ENCODE measurements at regions not wholly inside any gene's neighbourhood (a gene's known extent, or its start where the extent isn't known, plus 50 kb on each side); places are given as distances from the start of the nearest gene placed in this dataset.
A peak's percentile ranks its signal among the peaks of the same experiment; 100 is the strongest.

DNA sequence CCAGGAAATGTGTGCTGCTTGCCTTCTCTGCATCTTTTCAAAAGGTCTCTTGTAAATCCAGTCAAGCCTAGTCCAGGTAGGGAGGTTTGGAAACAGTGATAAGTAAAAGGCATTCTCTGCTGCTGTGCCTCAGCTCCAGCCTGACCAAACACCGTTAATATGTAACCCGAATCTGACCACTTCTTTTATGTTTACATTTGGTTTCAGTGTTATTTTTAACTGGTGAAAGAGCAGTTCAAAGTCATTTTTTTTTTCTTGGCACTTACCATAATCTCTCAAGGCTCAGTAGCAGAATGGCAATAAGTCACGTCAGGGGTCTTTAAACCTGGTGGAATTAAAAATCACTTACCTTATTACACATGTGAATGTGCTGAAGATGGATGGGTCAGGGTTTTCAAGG, 216.8 kb downstream of the PTEN start (continued):
- TF ChIP-seq GFI1B (tag by site-specific recombination; IDR thresholded peaks at IDR 0.05) (no peak), TCF7L2 (IDR thresholded peaks at IDR 0.05; ENCODE audit: borderline replicate concordance, low read depth, low read length) (peak; percentile 81; the same call in 1 of the 2 replicates), OSR2 (tag by site-specific recombination; IDR thresholded peaks at IDR 0.05) (peak; percentile 89), KLF7 (tag by site-specific recombination; IDR thresholded peaks at IDR 0.05; ENCODE audit: borderline replicate concordance) (no peak), YY2 (tag by site-specific recombination; IDR thresholded peaks at IDR 0.05) (no peak), ZNF600 (tag by site-specific recombination; IDR thresholded peaks at IDR 0.05) (no peak)
- TF ChIP-seq, protein P1, sequence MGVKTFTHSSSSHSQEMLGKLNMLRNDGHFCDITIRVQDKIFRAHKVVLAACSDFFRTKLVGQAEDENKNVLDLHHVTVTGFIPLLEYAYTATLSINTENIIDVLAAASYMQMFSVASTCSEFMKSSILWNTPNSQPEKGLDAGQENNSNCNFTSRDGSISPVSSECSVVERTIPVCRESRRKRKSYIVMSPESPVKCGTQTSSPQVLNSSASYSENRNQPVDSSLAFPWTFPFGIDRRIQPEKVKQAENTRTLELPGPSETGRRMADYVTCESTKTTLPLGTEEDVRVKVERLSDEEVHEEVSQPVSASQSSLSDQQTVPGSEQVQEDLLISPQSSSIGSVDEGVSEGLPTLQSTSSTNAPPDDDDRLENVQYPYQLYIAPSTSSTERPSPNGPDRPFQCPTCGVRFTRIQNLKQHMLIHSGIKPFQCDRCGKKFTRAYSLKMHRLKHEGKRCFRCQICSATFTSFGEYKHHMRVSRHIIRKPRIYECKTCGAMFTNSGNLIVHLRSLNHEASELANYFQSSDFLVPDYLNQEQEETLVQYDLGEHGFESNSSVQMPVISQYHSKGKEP (tag by site-specific recombination; IDR thresholded peaks at IDR 0.05): peak; percentile 2; the same call in 1 of the 2 replicates
- TF ChIP-seq, protein P2, sequence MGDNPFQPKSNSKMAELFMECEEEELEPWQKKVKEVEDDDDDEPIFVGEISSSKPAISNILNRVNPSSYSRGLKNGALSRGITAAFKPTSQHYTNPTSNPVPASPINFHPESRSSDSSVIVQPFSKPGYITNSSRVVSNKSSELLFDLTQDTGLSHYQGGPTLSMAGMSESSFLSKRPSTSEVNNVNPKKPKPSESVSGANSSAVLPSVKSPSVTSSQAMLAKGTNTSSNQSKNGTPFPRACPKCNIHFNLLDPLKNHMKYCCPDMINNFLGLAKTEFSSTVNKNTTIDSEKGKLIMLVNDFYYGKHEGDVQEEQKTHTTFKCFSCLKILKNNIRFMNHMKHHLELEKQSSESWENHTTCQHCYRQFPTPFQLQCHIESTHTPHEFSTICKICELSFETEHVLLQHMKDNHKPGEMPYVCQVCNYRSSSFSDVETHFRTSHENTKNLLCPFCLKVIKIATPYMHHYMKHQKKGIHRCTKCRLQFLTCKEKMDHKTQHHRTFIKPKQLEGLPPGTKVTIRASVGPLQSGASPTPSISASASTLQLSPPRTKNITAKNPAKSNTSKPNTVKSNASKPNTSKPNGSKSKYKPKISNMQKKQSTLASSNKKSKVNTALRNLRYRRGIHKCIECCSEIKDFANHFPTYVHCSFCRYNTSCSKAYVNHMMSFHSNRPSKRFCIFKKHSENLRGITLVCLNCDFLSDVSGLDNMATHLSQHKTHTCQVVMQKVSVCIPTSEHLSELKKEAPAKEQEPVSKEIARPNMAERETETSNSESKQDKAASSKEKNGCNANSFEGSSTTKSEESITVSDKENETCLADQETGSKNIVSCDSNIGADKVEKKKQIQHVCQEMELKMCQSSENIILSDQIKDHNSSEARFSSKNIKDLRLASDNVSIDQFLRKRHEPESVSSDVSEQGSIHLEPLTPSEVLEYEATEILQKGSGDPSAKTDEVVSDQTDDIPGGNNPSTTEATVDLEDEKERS (tag by site-specific recombination; IDR thresholded peaks at IDR 0.05): no peak
- TF ChIP-seq, protein P3, sequence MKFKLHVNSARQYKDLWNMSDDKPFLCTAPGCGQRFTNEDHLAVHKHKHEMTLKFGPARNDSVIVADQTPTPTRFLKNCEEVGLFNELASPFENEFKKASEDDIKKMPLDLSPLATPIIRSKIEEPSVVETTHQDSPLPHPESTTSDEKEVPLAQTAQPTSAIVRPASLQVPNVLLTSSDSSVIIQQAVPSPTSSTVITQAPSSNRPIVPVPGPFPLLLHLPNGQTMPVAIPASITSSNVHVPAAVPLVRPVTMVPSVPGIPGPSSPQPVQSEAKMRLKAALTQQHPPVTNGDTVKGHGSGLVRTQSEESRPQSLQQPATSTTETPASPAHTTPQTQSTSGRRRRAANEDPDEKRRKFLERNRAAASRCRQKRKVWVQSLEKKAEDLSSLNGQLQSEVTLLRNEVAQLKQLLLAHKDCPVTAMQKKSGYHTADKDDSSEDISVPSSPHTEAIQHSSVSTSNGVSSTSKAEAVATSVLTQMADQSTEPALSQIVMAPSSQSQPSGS (tag by site-specific recombination; IDR thresholded peaks at IDR 0.05; ENCODE audit: low read depth): no peak

DNA sequence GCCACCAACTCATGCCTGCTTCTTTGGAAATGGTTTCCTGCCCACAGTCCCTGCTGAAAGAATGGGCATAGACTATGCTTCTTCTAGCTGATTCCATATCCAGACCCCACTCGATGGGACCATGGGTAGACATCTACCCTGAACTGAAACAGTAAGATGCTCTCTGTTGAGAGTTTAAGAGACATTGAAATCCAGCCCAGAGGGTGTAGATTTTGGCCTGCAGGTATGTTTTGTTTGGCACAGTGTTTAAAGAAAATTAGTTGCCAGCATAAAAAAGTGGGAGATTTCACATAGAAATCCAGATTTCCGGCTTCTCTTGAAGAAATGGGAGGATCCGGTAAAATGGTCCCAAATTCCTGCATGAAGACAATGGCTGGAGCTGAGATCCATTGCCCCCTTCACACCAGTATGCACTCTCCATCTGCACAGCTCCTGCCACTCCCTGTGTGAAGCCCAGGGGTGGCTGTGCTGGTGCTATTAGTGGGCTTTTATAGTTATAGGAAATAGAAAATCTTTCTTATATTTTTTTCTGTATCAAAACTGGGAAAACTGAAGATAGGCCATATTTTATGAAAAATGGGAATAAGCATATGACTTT, 218.1 kb downstream of the PTEN start:
- no peaks in the 10 kb centered on the region for H3K36me3 ChIP-seq (ENCODE audit: control insufficient read depth in 2 of 2, insufficient read depth in 1 of 2, low read length in 2 of 2)
- H3K27ac ChIP-seq (ENCODE audit: extremely low read depth, low read depth, low read length): no peak overlapping the region
- no peak overlapping the region for H3K4me3 ChIP-seq (ENCODE audit: low read depth, low read length)
- peaks cover 41% of the 10 kb centered on the region for H3K4me1 ChIP-seq (ENCODE audit: control insufficient read depth, insufficient read depth, low read length)
- POLR2A ChIA-PET: no interaction called here
- CTCF ChIA-PET: no interaction called here
- H3K9me3 ChIP-seq (ENCODE audit: control insufficient read depth, insufficient read depth, low read depth, low read length): no peaks in the 10 kb centered on the region
- TF ChIP-seq ZNF626 (tag by site-specific recombination; IDR thresholded peaks at IDR 0.05) (no peak), ZNF791 (tag by site-specific recombination; IDR thresholded peaks at IDR 0.05) (no peak), ZNF155 (tag by site-specific recombination; IDR thresholded peaks at IDR 0.05) (no peak), ZNF354C (tag by site-specific recombination; IDR thresholded peaks at IDR 0.05; ENCODE audit: borderline replicate concordance, low read depth) (no peak)
- TF ChIP-seq, protein P4, sequence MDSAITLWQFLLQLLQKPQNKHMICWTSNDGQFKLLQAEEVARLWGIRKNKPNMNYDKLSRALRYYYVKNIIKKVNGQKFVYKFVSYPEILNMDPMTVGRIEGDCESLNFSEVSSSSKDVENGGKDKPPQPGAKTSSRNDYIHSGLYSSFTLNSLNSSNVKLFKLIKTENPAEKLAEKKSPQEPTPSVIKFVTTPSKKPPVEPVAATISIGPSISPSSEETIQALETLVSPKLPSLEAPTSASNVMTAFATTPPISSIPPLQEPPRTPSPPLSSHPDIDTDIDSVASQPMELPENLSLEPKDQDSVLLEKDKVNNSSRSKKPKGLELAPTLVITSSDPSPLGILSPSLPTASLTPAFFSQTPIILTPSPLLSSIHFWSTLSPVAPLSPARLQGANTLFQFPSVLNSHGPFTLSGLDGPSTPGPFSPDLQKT (IDR thresholded peaks at IDR 0.05; ENCODE audit: borderline replicate concordance, low read depth, low read length): no peak

GRCh38 chr10:88082391-88082790, 219.0 kb downstream of the PTEN start:
- TF ChIP-seq ZFP41 (tag by site-specific recombination; IDR thresholded peaks at IDR 0.05; ENCODE audit: borderline replicate concordance) (no peak), ZNF311 (tag by site-specific recombination; IDR thresholded peaks at IDR 0.05; ENCODE audit: borderline replicate concordance) (no peak), ZSCAN4 (tag by site-specific recombination; IDR thresholded peaks at IDR 0.05) (0 out of 2 replicates have a peak, but pooled peaks have one; percentile 2), ZSCAN30 (tag by site-specific recombination; IDR thresholded peaks at IDR 0.05) (no peak), GLI4 (tag by site-specific recombination; IDR thresholded peaks at IDR 0.05) (no peak)
- Histone ChIP-seq H3K9me3 (ENCODE audit: control insufficient read depth, insufficient read depth, low read depth, low read length) (no peaks in the 10 kb centered on the region), H3K27ac (ENCODE audit: extremely low read depth, low read depth, low read length) (no peak overlapping the region), H3K36me3 (ENCODE audit: control insufficient read depth in 2 of 2, insufficient read depth in 1 of 2, low read length in 2 of 2) (no peaks in the 10 kb centered on the region), H3K4me1 (ENCODE audit: control insufficient read depth, insufficient read depth, low read length) (peaks cover 37% of the 10 kb centered on the region), H3K4me3 (ENCODE audit: low read depth, low read length) (no peak overlapping the region)
- CTCF ChIA-PET: interaction anchor here (0.6 to 1.1 kb wide), 2 partner anchors 32 to 54 kb away, joined by 3 read pairs; no protein-coding TSS in a partner anchor
- POLR2A ChIA-PET: no interaction called here
